ENCODE measurements at regions not wholly inside any gene's neighbourhood (a gene's known extent, or its start where the extent isn't known, plus 50 kb on each side); places are given as distances from the start of the nearest gene placed in this dataset.

DNA sequence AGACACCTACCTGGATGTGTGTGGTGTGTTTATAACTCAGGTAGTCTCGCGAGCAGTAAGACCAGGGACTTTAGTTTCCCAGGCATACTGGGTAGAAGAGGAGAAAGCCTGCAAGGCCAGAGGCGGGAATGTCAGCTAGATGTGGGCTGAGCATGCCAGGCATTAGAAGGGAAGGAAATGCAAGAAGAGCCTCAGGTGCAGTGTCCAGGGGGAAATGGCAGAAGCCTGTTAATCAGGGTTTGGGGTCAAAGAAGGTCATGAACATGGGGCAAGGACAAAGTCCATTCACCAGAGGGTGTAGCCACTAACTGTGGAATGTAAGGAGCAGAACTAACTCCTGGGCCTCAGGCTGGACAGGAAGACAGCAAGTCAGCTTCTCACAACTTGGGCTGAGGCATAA lies 305.0 kb downstream of the SMOC2 start:
- Histone ChIP-seq H3K4me3 (ENCODE audit: insufficient read depth, low read depth, low read length) (no peak overlapping the region), H2AFZ (replicated peaks; ENCODE audit: low read length, poor library complexity) (no peak overlapping the region), H3K79me1 (ENCODE audit: low read depth in 1 of 2, low read length in 2 of 2) (no peaks in the 10 kb centered on the region), H3K36me3 (ENCODE audit: control insufficient read depth, insufficient read depth, low read length) (no peaks in the 10 kb centered on the region), H4K5ac (ENCODE audit: low read depth, low read length) (no peak overlapping the region), H3K4me2 (ENCODE audit: low read depth, low read length) (no peak overlapping the region), H3K27ac (ENCODE audit: insufficient read depth, low read length) (no peak overlapping the region), H2AK9ac (replicated peaks; ENCODE audit: low read depth, low read length, poor library complexity) (no peak overlapping the region), H3K9me3 (ENCODE audit: control insufficient read depth, insufficient read depth, low read length) (peaks cover 16% of the 10 kb centered on the region), H2BK15ac (ENCODE audit: low read depth, low read length) (no peak overlapping the region), H4K91ac (ENCODE audit: insufficient read depth, low read depth, low read length) (no peak overlapping the region), H3K4ac (ENCODE audit: low read depth, low read length) (no peak overlapping the region), H4K20me1 (ENCODE audit: insufficient read depth, low read length) (no peaks in the 10 kb centered on the region), H2BK120ac (ENCODE audit: low read depth, low read length) (no peak overlapping the region), H3K56ac (ENCODE audit: extremely low read depth, insufficient read depth, low read length) (no peak overlapping the region), H3K27me3 (ENCODE audit: control insufficient read depth, insufficient read depth, low read length) (no peaks in the 10 kb centered on the region), H2AK5ac (ENCODE audit: low read depth, low read length) (no peak overlapping the region), H3K23ac (ENCODE audit: low read depth, low read length) (no peak overlapping the region), H4K8ac (ENCODE audit: low read depth in 2 of 2, low read length in 2 of 2) (no peak overlapping the region), H3K9me1 (ENCODE audit: insufficient read depth, low read length) (no peaks in the 10 kb centered on the region), H3K4me1 (ENCODE audit: control insufficient read depth, insufficient read depth, low read length) (no peaks in the 10 kb centered on the region), H3K9ac (ENCODE audit: low read depth, low read length) (no peak overlapping the region), H3K18ac (ENCODE audit: low read depth, low read length) (no peak overlapping the region), H3K14ac (replicated peaks; ENCODE audit: low read depth, low read length) (no peak overlapping the region), H2BK20ac (ENCODE audit: low read depth, low read length) (no peak overlapping the region), H2BK5ac (ENCODE audit: low read depth, low read length, poor library complexity, severe bottlenecking) (no peak overlapping the region)
- ATAC-seq (ENCODE audit: low read depth) (no peak), DNase-seq (no peak)
- ChIA-PET POLR2A (ENCODE audit: unreplicated experiment) (no interaction called here), CTCF (no interaction called here)
- intact Hi-C loops (cut with micrococcal nuclease) (no loop called here), in situ Hi-C loops (cut with MboI; ENCODE audit: low sequenced_read_pairs) (no loop called here), dilution Hi-C loops (cut with HindIII; ENCODE audit: low sequenced_read_pairs, unreplicated experiment) (no loop called here)
- no peak for TF ChIP-seq FOS (IDR thresholded peaks at IDR 0.05; ENCODE audit: low read depth, low read length)
- TF ChIP-seq MAZ (IDR thresholded peaks at IDR 0.05; ENCODE audit: borderline replicate concordance, low read depth, low read length), result no peak
- no peak for TF ChIP-seq MAFK (IDR thresholded peaks at IDR 0.05; ENCODE audit: low read depth, low read length)
- TF ChIP-seq RAD21 (IDR thresholded peaks at IDR 0.05; ENCODE audit: low read length), result no peak
- no peak for TF ChIP-seq ELK1 (IDR thresholded peaks at IDR 0.05; ENCODE audit: borderline replicate concordance, low read depth, low read length)
- TF ChIP-seq, protein P1, sequence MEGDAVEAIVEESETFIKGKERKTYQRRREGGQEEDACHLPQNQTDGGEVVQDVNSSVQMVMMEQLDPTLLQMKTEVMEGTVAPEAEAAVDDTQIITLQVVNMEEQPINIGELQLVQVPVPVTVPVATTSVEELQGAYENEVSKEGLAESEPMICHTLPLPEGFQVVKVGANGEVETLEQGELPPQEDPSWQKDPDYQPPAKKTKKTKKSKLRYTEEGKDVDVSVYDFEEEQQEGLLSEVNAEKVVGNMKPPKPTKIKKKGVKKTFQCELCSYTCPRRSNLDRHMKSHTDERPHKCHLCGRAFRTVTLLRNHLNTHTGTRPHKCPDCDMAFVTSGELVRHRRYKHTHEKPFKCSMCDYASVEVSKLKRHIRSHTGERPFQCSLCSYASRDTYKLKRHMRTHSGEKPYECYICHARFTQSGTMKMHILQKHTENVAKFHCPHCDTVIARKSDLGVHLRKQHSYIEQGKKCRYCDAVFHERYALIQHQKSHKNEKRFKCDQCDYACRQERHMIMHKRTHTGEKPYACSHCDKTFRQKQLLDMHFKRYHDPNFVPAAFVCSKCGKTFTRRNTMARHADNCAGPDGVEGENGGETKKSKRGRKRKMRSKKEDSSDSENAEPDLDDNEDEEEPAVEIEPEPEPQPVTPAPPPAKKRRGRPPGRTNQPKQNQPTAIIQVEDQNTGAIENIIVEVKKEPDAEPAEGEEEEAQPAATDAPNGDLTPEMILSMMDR (conservative IDR thresholded peaks at IDR 0.05; ENCODE audit: low read depth, low read length), result no peak
- no peak for TF ChIP-seq RFX5 (IDR thresholded peaks at IDR 0.05; ENCODE audit: low read depth, low read length)
- no peak for TF ChIP-seq POLR2A (IDR thresholded peaks at IDR 0.05; ENCODE audit: low read depth, low read length)
- TF ChIP-seq CEBPB (IDR thresholded peaks at IDR 0.05; ENCODE audit: low read depth, low read length), result no peak
- no peak for TF ChIP-seq SMC3 (IDR thresholded peaks at IDR 0.05; ENCODE audit: low read depth, low read length)
- no peak for TF ChIP-seq BHLHE40 (IDR thresholded peaks at IDR 0.05; ENCODE audit: low read depth, low read length)
- BruUV-seq (replicated peaks), result no TSS peak
- 50% methylated on average over 1 of the region's 3 CpGs; no CpG with 5 or more reads in 1 of the 2 experiments for WGBS, 2 experiments (ENCODE audit: extremely low coverage in 2 of 2, insufficient read length in 1 of 2)
